ENCODE measurements at regions not wholly inside any gene's neighbourhood (a gene's known extent, or its start where the extent isn't known, plus 50 kb on each side); places are given as distances from the start of the nearest gene placed in this dataset.

DNA sequence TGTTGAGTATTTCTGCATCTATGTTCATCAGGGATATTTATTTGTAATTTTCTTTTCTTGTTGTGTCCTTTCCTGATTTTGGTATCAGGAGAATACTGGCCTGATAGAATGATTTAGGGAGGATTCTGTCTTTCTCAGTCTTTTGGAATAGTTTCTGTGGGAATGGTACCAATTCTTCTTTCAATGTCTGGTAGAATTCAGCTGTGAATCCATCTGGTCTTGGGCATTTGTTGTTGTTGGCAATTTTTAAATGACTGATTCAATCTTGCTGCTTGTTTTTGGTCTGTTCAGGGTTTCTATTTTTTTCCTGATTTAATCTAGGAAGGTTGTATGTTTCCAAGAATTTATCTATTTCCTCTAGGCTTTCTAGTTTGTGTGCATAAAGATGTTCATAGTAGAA, 170.9 kb upstream of the PDE3A start:
- Histone ChIP-seq H3K4me1 (ENCODE audit: low read length) (no peaks in the 10 kb centered on the region), H3K4me2 (ENCODE audit: low read depth, low read length) (no peak overlapping the region), H2AFZ (ENCODE audit: low read length) (no peak overlapping the region), H3K9me3 (replicated peaks; ENCODE audit: insufficient read depth, low read length) (no peaks in the 10 kb centered on the region), H4K20me1 (ENCODE audit: insufficient read depth, low read length) (no peaks in the 10 kb centered on the region), H3K79me2 (ENCODE audit: low read length) (no peaks in the 10 kb centered on the region), H3K27ac (ENCODE audit: low read length) (no peak overlapping the region), H3K36me3 (replicated peaks; ENCODE audit: insufficient read depth, low read length) (no peaks in the 10 kb centered on the region), H3F3A (ENCODE audit: insufficient read depth, low read length) (no peaks in the 10 kb centered on the region), H3K27me3 (replicated peaks; ENCODE audit: insufficient read depth, low read length) (no peaks in the 10 kb centered on the region), H3K4me3 (ENCODE audit: low read length) (no peak overlapping the region), H3K9ac (ENCODE audit: low read length) (no peak overlapping the region), H3K9me2 (replicated peaks; ENCODE audit: insufficient read depth, low read length) (no peaks in the 10 kb centered on the region)
- DNase-seq = no peak
- TF ChIP-seq, protein P1, sequence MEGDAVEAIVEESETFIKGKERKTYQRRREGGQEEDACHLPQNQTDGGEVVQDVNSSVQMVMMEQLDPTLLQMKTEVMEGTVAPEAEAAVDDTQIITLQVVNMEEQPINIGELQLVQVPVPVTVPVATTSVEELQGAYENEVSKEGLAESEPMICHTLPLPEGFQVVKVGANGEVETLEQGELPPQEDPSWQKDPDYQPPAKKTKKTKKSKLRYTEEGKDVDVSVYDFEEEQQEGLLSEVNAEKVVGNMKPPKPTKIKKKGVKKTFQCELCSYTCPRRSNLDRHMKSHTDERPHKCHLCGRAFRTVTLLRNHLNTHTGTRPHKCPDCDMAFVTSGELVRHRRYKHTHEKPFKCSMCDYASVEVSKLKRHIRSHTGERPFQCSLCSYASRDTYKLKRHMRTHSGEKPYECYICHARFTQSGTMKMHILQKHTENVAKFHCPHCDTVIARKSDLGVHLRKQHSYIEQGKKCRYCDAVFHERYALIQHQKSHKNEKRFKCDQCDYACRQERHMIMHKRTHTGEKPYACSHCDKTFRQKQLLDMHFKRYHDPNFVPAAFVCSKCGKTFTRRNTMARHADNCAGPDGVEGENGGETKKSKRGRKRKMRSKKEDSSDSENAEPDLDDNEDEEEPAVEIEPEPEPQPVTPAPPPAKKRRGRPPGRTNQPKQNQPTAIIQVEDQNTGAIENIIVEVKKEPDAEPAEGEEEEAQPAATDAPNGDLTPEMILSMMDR (IDR thresholded peaks at IDR 0.05; ENCODE audit: low read length) = no peak
- TF ChIP-seq EZH2 (optimal IDR thresholded peaks at IDR 0.05; ENCODE audit: low read depth, low read length) = no peak
- TF ChIP-seq EZH2phosphoT487 (IDR thresholded peaks at IDR 0.05; ENCODE audit: low read length) = no peak

DNA sequence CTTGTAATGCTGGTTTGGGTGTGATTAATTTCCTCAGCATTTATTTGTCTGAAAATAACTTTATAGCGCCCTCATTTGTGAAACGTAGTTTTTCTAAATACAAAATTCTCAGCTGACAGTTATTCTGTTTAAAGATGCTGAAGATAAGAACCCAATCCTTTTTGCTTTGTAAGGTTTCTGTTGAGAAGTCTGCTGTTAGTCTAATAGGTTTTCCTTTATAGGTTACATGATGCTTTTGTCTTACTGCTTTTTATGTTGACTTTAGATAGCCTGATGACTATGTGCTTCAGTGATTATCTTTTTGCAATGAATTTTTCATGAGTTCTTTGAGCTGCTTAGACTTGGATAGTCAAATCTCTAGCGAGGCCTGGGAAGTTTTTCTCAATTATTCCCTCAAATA, 168.6 kb upstream of the PDE3A start:
- H3K27me3 ChIP-seq (replicated peaks; ENCODE audit: insufficient read depth, low read length) = no peaks in the 10 kb centered on the region
- no peaks in the 10 kb centered on the region for H3K4me1 ChIP-seq (ENCODE audit: low read length)
- H3K36me3 ChIP-seq (replicated peaks; ENCODE audit: insufficient read depth, low read length) = no peaks in the 10 kb centered on the region
- H3K9ac ChIP-seq (ENCODE audit: low read length) = no peak overlapping the region
- no peak overlapping the region for H3K4me2 ChIP-seq (ENCODE audit: low read depth, low read length)
- H3K79me2 ChIP-seq (ENCODE audit: low read length) = no peaks in the 10 kb centered on the region
- H3K27ac ChIP-seq (ENCODE audit: low read length) = no peak overlapping the region
- H3K9me3 ChIP-seq (replicated peaks; ENCODE audit: insufficient read depth, low read length) = no peaks in the 10 kb centered on the region
- H3K4me3 ChIP-seq (ENCODE audit: low read length) = no peak overlapping the region
- H3F3A ChIP-seq (ENCODE audit: insufficient read depth, low read length) = no peaks in the 10 kb centered on the region
- DNase-seq = no peak
- H3K9me2 ChIP-seq (replicated peaks; ENCODE audit: insufficient read depth, low read length) = no peaks in the 10 kb centered on the region
- TF ChIP-seq EZH2phosphoT487 (IDR thresholded peaks at IDR 0.05; ENCODE audit: low read length) (no peak), EZH2 (optimal IDR thresholded peaks at IDR 0.05; ENCODE audit: low read depth, low read length) (no peak)
- TF ChIP-seq, protein P1 (IDR thresholded peaks at IDR 0.05; ENCODE audit: low read length) = no peak
- no peak overlapping the region for H2AFZ ChIP-seq (ENCODE audit: low read length)
- H4K20me1 ChIP-seq (ENCODE audit: insufficient read depth, low read length) = no peaks in the 10 kb centered on the region

DNA sequence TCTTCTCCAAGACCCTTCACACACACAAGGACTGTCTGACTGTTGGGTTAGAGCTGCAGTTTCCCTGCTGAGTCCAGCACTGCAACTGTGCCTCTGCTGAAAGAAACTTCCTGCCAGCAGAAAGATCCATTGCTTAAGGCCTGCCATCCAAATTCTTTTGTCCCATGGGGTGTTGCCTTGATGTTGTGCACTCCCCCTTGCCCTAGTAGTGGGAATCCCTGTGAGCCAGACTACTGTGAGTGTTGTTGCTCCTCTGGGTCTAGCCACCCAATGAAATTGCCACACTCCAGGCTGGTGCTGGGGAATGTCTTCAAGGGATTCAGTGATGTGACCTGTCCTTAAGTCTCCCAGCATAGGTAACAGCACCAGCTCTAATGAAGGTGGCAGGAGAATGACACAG, 166.6 kb upstream of the PDE3A start:
- Histone ChIP-seq H4K20me1 (ENCODE audit: insufficient read depth, low read length) (no peaks in the 10 kb centered on the region), H3F3A (ENCODE audit: insufficient read depth, low read length) (no peaks in the 10 kb centered on the region), H3K4me1 (ENCODE audit: low read length) (no peaks in the 10 kb centered on the region), H2AFZ (ENCODE audit: low read length) (no peak overlapping the region), H3K36me3 (replicated peaks; ENCODE audit: insufficient read depth, low read length) (no peaks in the 10 kb centered on the region), H3K4me3 (ENCODE audit: low read length) (no peak overlapping the region), H3K9me2 (replicated peaks; ENCODE audit: insufficient read depth, low read length) (no peaks in the 10 kb centered on the region), H3K27ac (ENCODE audit: low read length) (no peak overlapping the region), H3K4me2 (ENCODE audit: low read depth, low read length) (no peak overlapping the region), H3K9me3 (replicated peaks; ENCODE audit: insufficient read depth, low read length) (no peaks in the 10 kb centered on the region), H3K27me3 (replicated peaks; ENCODE audit: insufficient read depth, low read length) (no peaks in the 10 kb centered on the region), H3K9ac (ENCODE audit: low read length) (no peak overlapping the region), H3K79me2 (ENCODE audit: low read length) (no peaks in the 10 kb centered on the region)
- TF ChIP-seq EZH2phosphoT487 (IDR thresholded peaks at IDR 0.05; ENCODE audit: low read length) (no peak), EZH2 (optimal IDR thresholded peaks at IDR 0.05; ENCODE audit: low read depth, low read length) (no peak)
- TF ChIP-seq, protein P1 (IDR thresholded peaks at IDR 0.05; ENCODE audit: low read length) = no peak
- no peak for DNase-seq
